HG03521 (cell line): ENCODE measurements at regions not wholly inside any gene's neighbourhood (a gene's known extent, or its start where the extent isn't known, plus 50 kb on each side); places are given as distances from the start of the nearest gene placed in this dataset.

Experiments used
- ATAC-seq: cut with Tn5 transposase; IDR thresholded peaks from one replicate; pipeline ENCODE4 v1.9.1; 2021; ENCODE audit warnings: mild to moderate bottlenecking, moderate library complexity; ENCODE audit not compliant: unreplicated experiment

DNA sequence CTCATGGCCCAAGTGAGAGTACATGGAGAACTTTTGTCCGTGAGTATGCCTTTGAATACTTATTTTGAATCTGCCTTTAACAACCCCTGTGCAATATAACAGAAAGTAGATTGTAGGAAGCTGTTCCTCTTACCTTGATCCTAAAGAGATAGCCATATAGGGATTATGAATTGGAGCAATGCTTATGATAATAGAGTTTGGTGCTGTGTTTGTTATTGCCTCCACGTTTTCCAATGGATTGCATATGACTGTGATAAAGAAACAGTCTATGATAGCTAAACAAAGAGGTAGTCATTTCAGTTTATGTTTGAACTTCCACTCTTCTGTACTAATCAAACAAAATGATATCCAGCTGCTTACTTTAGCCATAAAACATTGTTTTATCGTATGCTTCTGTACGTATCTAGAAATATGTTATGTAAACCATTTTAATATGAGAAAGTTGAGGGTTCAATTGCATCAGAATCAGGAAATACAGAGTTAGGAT, 199.6 kb upstream of the RGMB start:
- ATAC-seq: no peak

- ATAC-seq: no peak
These were observed 197.2 kb upstream of the RGMB start for GRCh38 chr5:98576275-98576674.

DNA sequence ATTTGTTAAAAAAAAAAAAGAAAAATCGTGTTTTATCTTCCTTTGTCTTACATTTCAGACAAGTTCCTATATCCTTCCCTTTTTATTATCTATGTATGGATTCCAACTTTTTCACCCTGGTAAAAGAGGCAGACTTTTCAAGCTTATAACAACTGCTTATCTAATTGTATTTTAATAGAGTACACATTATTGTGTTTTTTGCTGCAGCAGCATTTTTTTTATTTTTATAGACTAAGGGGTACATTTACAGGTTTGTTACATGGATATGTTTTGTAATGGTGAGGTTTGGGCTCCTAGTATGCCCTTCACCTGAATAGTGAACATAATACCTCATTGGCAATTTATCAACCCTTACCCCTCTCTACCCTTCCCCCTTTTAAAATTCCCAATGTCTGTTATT, 195.0 kb upstream of the RGMB start:
- ATAC-seq: no peak

- ATAC-seq: no peak
These were observed 192.1 kb upstream of the RGMB start for GRCh38 chr5:98581112-98581997.

DNA sequence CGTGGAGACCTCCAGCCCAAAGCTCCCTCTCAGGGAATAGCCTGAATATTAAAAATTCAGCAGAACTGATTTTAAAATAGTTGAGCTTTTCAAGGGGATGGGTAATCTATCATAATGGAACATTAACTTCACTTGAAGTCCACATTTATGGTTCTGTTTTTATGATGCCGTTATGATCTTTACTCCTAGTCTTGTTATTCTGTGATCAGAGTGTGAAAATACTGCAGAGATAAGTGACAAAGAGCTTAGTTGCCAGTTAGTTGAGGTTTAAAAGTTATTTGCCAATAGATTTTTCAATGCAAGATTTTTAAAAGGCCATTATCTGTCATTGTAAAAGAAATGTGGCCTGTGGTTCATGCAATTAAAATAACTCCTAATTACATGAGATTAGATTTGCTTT, 189.9 kb upstream of the RGMB start:
- no peak for ATAC-seq

GRCh38 chr5:98585661-98586310, 187.7 kb upstream of the RGMB start:
- ATAC-seq: no peak

- ATAC-seq: no peak
These were observed 186.9 kb upstream of the RGMB start for GRCh38 chr5:98586581-98586980.

- no peak for ATAC-seq
These were observed 186.3 kb upstream of the RGMB start for GRCh38 chr5:98587166-98587565.

GRCh38 chr5:98588215-98588614, 185.2 kb upstream of the RGMB start:
- no peak for ATAC-seq

GRCh38 chr5:98593418-98593817, 180.0 kb upstream of the RGMB start:
- no peak for ATAC-seq

DNA sequence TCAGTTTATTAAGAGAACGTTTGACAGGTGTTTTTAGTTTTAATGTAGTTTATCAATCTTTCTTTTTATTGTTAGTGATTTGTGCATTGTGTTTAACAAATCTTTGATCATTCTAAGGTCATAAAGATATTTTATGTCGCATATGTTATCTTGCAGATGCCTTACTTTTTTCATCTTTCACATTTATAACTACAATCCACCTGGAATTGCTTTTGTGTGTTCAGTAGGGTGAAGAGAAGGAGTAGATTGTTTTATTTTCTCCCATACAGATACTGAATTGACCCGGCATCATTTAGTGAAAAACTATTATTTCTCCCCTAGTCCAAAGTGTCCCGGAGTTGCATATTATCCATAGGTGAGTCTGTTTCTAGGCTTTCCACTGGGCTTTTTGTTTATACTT, 179.4 kb upstream of the RGMB start:
- ATAC-seq: no peak

DNA sequence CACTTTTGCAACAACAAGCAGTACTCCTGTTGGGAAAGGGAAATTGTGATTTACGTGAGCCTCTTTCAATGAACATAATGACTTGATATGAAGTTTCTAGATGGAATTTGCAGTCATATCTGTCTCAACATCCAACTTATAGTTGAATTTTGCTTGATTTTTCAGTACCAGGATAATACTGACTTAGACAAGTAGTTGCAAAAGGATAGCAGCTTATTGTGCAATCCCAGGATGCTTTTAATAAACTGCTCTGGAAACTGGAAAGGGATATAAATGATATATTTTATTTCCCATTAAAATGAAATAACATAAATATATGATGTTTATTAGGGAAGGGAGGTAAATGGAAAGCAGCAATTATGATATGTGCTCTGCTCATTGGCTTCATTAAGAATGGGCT, 174.4 kb upstream of the RGMB start:
- no peak for ATAC-seq

- no peak for ATAC-seq
These were observed 170.8 kb upstream of the RGMB start for GRCh38 chr5:98602534-98603112.

DNA sequence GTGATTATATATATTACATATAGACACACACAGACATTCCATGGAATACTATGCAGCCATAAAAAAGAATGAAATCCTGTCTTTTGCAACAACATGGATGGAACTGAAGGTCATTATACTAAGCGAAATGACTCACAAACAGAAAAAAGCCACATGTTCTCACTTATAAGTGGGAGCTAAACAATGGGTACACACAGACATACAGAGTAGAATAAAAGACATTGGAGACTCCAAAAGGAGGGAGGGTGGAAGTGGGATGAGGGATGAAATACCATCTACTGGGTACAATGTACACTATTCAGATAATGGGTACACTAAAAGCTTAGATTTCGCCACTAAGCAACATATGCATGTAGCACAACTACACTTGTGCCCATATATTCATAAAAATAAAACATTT, 170.0 kb upstream of the RGMB start:
- ATAC-seq: no peak

DNA sequence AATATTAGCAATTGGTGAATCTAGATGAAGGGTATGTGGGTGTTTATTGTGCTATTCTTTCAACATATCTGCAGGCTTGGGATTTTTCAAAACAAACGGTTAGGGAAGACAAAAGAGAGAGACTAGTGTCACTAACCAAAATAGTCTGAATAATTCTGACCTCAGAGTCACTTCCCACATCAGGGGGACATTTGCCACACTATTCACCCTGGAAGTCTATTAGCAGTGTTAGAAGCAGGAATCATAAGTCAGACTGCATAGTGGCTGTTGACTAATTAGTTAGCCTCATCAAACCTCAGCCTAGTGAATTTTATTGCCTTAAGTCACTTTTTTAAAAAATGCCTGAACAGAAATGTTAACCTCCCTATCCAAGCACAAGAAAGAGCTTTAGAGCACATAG, 169.2 kb upstream of the RGMB start:
- ATAC-seq: no peak

DNA sequence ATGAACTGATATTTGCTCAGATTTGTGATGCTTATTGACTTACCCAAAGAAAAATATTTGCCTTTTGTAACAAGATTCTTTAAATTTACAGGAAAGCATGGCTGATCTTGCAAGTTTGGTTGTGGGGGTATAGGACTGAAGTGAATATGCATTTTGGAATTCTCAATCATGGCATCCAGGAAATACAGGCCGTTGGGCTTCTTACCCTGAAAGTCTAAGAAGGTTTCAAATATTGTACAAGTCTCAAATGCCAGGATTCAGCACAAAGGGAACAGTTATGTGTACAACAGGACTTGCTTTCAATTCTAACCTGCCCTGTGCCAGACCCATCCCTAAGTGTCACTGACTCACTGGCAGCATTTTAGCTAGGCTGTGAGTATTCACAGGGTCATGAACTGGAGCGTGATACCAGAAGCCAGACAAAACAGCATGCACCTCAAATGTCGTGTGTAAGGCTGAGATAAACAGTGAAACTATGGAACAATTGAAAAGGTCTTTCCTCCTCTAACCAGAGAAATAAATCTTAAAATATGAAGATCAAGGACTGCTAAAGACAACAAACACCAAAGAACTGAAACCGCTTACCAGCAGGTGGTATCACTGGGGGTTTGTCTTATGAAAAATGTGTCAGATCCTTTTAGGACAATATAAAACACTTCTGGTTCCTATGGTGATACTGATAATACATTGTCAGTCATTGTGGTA, 168.6 kb upstream of the RGMB start:
- no peak for ATAC-seq

DNA sequence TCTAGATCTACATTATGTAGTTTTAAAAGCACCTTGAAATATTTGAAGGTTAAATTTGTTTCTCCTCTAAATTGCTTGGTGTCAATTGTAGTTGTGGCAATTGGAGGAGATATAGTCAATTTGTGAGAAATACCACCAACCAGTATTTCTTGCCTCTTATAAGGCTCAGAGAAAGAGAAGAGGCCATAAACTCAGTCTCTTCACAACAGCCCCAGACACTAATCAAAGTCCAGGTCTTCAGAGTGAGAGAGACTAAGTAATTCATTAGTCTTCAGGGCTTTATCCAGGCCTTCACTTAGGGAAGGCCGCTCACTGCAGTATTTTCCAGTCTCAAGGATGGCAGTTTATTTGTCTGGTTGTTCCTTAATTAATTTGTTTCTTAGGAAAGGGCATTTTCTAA, 168.0 kb upstream of the RGMB start:
- no peak for ATAC-seq

DNA sequence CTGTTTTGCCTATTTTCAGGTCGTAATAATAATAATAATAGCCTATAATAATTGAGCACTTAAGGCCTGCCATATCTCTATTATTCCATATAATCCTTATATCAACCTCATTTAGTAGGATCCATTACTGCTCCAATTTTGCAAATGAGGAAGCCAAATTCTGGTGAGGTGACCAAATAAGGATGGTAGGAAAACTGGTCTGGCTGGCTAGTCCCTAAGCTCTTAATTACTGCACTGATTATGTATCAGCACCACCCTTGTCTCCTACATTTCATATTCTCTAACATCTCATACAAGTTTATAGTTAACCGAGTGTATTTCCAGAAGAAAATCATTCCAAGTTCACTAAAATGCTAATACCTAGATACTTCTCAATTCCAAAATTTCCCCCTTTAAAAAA, 166.5 kb upstream of the RGMB start:
- no peak for ATAC-seq

DNA sequence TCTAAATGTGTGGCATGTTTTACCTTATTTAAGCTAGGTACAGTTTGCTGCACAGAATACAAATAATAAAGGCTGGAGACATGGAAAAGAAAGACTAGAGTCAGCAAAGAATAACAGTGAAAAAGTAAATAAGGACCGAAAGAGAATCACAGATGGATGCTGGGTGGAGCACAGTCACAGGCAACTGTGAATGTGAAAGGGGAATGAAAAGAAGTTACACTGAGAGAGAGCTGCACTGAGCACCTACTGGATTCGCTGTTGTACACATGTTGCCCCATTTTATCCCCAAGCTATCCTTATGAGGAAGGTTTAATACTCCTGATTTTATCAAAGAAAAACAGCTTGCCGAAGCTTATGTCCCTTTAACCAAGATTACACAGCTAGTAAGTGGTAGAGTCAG, 165.4 kb upstream of the RGMB start:
- ATAC-seq: no peak

DNA sequence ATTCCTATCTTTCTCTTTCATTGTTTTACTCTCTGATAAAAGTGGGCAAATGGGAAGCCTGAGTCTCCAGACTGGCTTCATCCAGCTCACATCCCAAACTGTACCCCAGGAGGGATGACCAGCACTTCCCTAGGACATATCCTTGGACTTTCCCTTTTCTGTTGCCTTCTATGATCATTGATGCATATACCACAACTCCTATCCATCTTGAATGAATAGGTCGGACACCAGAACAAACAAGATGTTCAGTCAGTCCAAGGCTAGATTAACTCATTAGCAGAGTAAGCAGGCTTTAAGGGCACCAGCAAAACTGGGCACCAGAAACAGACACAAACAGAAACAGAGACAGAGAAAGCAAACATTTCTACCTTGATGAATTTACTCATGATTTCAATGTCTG, 159.1 kb upstream of the RGMB start:
- no peak for ATAC-seq

GRCh38 chr5:98621821-98622220, 151.6 kb upstream of the RGMB start:
- ATAC-seq: no peak
